Ascending aorta (tissue), 2 donors: ENCODE measurements at regions not wholly inside any gene's neighbourhood (a gene's known extent, or its start where the extent isn't known, plus 50 kb on each side); places are given as distances from the start of the nearest gene placed in this dataset.
"Not testable (repeated sequence)": the region's sequence is repeated elsewhere in the genome, so short reads cannot be mapped to it uniquely, and the experiment has no call there.

Experiments used
- DNase-seq, 2 donors: peaks; one replicate each; pipeline ENCODE4 v3.0.0-alpha.2; 2019; ENCODE audit warnings: low spot score in 2 of 2
- H3K27ac ChIP-seq, 2 donors: fragments of 200-600 bp; sonication (generic); one replicate each; pipeline ENCODE4 v1.5.1; 2016 to 2017; ENCODE audit warnings: mild to moderate bottlenecking in 1 of 2
- H3K27me3 ChIP-seq: fragments of 200-600 bp; sonication (generic); one replicate; pipeline ENCODE4 v1.5.1; 2017
- H3K36me3 ChIP-seq, 2 donors: fragments of 200-600 bp; sonication (generic); one replicate each; pipeline ENCODE4 v1.5.1; 2016
- H3K4me1 ChIP-seq, 2 donors: fragments of 200-600 bp; sonication (generic); one replicate each; pipeline ENCODE4 v1.5.1; 2016 to 2017; ENCODE audit warnings: mild to moderate bottlenecking in 1 of 2
- H3K4me3 ChIP-seq, 2 donors: fragments of 200-600 bp; sonication (generic); one replicate each; pipeline ENCODE4 v1.5.1; 2016 to 2017; ENCODE audit warnings: mild to moderate bottlenecking in 1 of 2
- H3K9me3 ChIP-seq, 2 donors: fragments of 200-600 bp; sonication (generic); one replicate each; pipeline ENCODE4 v1.5.1; 2016
- CTCF ChIP-seq, 3 experiments: fragments of 200-600 bp in 2 of 3; fragments of 450-650 bp in 1 of 3; sonication (generic) in 2 of 3; IDR thresholded peaks; one replicate each; pipeline ENCODE4 v1.5.1; 2016 to 2019; ENCODE audit warnings: antibody characterized with exemption in 3 of 3, mild to moderate bottlenecking in 1 of 3, moderate library complexity in 1 of 3
- intact Hi-C: fragments of 100-400 bp; cut with DNase I; formaldehyde crosslinking; loops from one replicate; pipeline ENCODE4 v1.15.1; 2023

GRCh38 chr10:42991442-42992098 lies 85.3 kb upstream of the RET start:
- Histone ChIP-seq H3K36me3 (no peaks in the 10 kb centered on the region), H3K4me3 (no peak overlapping the region), H3K9me3 (no peaks in the 10 kb centered on the region), H3K27ac (no peak overlapping the region), H3K4me1 (no peaks in the 10 kb centered on the region), H3K27me3 (no peaks in the 10 kb centered on the region)
- no peak for DNase-seq
- no peak for TF ChIP-seq CTCF (IDR thresholded peaks at IDR 0.05)
- intact Hi-C loops, result no loop called here

GRCh38 chr10:42992156-42992956 lies 84.5 kb upstream of the RET start:
- Histone ChIP-seq H3K36me3 (no peaks in the 10 kb centered on the region), H3K4me1 (no peaks in the 10 kb centered on the region), H3K4me3 (no peak overlapping the region), H3K27ac (no peak overlapping the region), H3K9me3 (no peaks in the 10 kb centered on the region), H3K27me3 (no peaks in the 10 kb centered on the region)
- intact Hi-C loops, result no loop called here
- DNase-seq, result no peak
- no peak for TF ChIP-seq CTCF (IDR thresholded peaks at IDR 0.05)

- Histone ChIP-seq H3K27me3 (no peaks in the 10 kb centered on the region), H3K4me1 (no peaks in the 10 kb centered on the region), H3K4me3 (no peak overlapping the region), H3K36me3 (no peaks in the 10 kb centered on the region), H3K27ac (no peak overlapping the region), H3K9me3 (no peaks in the 10 kb centered on the region)
- TF ChIP-seq CTCF (IDR thresholded peaks at IDR 0.05), result no peak
- intact Hi-C loops, result no loop called here
- DNase-seq, result no peak
These were observed 83.9 kb upstream of the RET start for GRCh38 chr10:42992957-42993390.

GRCh38 chr10:42994909-42995308 lies 82.0 kb upstream of the RET start:
- intact Hi-C loops, DNase-seq: not testable (repeated sequence)

GRCh38 chr10:42995537-42995936 lies 81.3 kb upstream of the RET start:
- H3K36me3 ChIP-seq, result no peaks in the 10 kb centered on the region
- no peak overlapping the region for H3K4me3 ChIP-seq
- DNase-seq, result no peak
- H3K4me1 ChIP-seq, result no peaks in the 10 kb centered on the region
- no peaks in the 10 kb centered on the region for H3K27me3 ChIP-seq
- no peak overlapping the region for H3K27ac ChIP-seq
- TF ChIP-seq CTCF (IDR thresholded peaks at IDR 0.05), result no peak
- H3K9me3 ChIP-seq, result no peaks in the 10 kb centered on the region
- intact Hi-C loops, result no loop called here

More at GRCh38 chr10:42994909-42995308, 82.0 kb upstream of the RET start:
- not testable (repeated sequence) for H3K4me3 ChIP-seq, H3K9me3 ChIP-seq, H3K36me3 ChIP-seq, H3K27ac ChIP-seq, H3K27me3 ChIP-seq, H3K4me1 ChIP-seq

- intact Hi-C loops, result no loop called here
- DNase-seq, result no peak
These were observed 80.3 kb upstream of the RET start for GRCh38 chr10:42996588-42996987.

More at GRCh38 chr10:42996588-42996987, 80.3 kb upstream of the RET start:
- Histone ChIP-seq H3K36me3 (no peaks in the 10 kb centered on the region), H3K9me3 (no peaks in the 10 kb centered on the region), H3K4me1 (no peaks in the 10 kb centered on the region), H3K27ac (no peak overlapping the region), H3K4me3 (no peak overlapping the region), H3K27me3 (no peaks in the 10 kb centered on the region)
- no peak for TF ChIP-seq CTCF (IDR thresholded peaks at IDR 0.05)
